ENCODE measurements at regions not wholly inside any gene's neighbourhood (a gene's known extent, or its start where the extent isn't known, plus 50 kb on each side); places are given as distances from the start of the nearest gene placed in this dataset.

DNA sequence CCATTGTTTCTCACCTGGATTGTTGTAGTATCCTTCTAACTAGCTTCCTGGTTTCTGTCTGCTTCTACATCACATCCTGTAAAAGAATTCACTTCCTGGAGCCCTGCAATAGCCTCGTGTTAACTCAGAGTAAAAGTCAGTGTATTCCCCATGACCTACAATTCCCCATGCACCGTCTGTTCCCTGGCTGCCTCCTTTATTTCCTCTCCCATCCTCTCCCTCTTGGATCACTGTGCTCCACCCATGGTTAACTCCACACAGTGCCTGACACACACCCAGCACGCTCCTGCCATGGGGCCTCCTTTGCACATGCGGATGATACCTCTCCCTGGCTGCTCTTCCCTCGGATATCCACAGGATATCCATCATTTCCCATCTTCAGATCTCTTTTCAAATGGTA, 301.4 kb upstream of the IRX3 start:
- no peaks in the 10 kb centered on the region for H3K36me3 Mint-ChIP-seq
- ATAC-seq (no peak), DNase-seq (ENCODE audit: low spot score in 2 of 2) (no peak)
- H3K9me3 Mint-ChIP-seq, result peaks cover 11 to 18% of the 10 kb centered on the region in 2 donors
- H3K27ac Mint-ChIP-seq, result no peak overlapping the region

GRCh38 chr16:54587176-54587515, 300.6 kb upstream of the IRX3 start:
- DNase-seq (ENCODE audit: low spot score in 2 of 2) (no peak), ATAC-seq (no peak)
- peaks cover 11 to 18% of the 10 kb centered on the region in 2 donors for H3K9me3 Mint-ChIP-seq
- no peaks in the 10 kb centered on the region for H3K36me3 Mint-ChIP-seq
- H3K27ac Mint-ChIP-seq, result no peak overlapping the region

DNA sequence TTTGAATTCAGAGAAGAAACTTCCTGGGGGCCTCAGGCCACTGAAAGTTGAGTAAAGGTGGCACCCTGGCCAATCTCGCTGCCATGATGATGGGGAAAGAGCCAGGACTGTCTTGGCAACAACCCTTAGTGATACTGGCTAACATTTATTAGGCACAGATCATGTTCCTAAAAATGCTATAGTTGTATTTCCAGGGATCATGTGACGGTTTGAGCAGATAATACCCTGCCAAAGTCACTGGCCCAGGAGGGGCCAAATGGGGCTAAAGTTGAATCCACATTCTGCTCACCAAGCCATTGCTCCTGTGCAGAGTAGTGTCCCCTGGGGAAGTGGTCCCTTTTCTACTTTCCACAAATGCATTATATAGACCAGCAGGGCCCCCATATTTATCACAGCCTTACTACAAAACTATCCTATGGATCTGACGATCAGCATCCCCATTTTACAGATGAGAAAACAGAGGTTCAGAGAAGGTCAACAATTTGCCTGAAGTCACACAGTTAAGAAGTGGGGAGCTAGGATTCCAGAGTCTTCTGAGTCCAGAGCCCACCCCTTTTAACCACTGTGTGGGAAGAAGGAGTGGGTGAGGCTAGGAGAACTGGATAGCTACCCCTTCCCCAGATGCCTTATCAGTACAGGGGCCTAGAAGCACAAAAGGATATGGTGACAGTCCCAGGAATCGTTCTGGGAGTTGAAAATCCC, 300.0 kb upstream of the IRX3 start:
- DNase-seq (ENCODE audit: low spot score in 2 of 2), result no peak
- Mint-ChIP-seq H3K9me3 (peaks cover 11 to 18% of the 10 kb centered on the region in 2 donors), H3K36me3 (no peaks in the 10 kb centered on the region), H3K27ac (no peak overlapping the region)
- no peak for ATAC-seq

DNA sequence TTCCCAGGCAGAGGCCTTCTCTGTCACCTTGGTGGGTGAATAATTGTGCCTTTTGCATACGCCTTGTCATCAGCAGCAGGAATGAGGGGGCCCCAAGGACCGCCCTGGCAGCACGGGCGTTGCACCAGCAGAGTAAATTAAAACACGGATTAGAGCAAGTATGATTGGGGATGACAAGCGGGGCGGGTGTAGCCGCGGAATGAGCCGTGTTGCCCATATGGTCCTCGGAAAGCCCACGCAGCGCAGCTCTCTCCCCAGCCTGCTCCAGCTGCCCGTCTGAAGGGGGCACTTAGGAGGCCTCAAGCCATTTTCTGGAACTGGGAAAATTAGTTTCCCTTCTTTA, 299.4 kb upstream of the IRX3 start:
- H3K27ac Mint-ChIP-seq, result no peak overlapping the region
- DNase-seq (ENCODE audit: low spot score in 2 of 2) (no peak), ATAC-seq (no peak)
- peaks cover 11 to 18% of the 10 kb centered on the region in 2 donors for H3K9me3 Mint-ChIP-seq
- no peaks in the 10 kb centered on the region for H3K36me3 Mint-ChIP-seq

GRCh38 chr16:54585094-54585997, 298.8 kb upstream of the IRX3 start:
- no peak for ATAC-seq
- Mint-ChIP-seq H3K27ac (no peak overlapping the region), H3K9me3 (peaks cover 11 to 18% of the 10 kb centered on the region in 2 donors), H3K36me3 (no peaks in the 10 kb centered on the region)
- DNase-seq (ENCODE audit: low spot score in 2 of 2), result no peak

DNA sequence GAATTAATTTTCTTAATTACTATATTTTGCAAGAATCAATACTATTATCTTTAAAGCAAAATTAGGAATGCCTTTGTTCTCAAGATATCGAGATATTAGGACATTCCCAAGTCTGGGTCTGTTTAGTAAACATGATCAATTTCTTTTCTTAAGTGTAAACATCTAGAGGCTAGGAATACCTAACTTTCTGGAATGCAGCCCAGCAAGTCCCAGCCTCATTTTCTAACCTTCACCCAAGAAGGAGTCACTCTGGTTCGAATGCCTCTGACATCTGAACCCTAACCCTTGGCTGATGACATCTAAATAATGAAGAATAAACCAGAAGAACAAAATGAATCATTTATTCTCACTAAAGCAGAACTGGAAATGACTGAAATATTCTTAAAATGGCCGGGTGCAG, 297.5 kb upstream of the IRX3 start:
- ATAC-seq, result no peak
- Mint-ChIP-seq H3K36me3 (no peaks in the 10 kb centered on the region), H3K27ac (no peak overlapping the region), H3K9me3 (peaks cover 11 to 15% of the 10 kb centered on the region in 2 donors)
- DNase-seq (ENCODE audit: low spot score in 2 of 2), result no peak

GRCh38 chr16:54582631-54583250, 296.2 kb upstream of the IRX3 start:
- Mint-ChIP-seq H3K36me3 (no peaks in the 10 kb centered on the region), H3K27ac (no peak overlapping the region), H3K9me3 (peaks cover 1% of the 10 kb centered on the region in 2 donors)
- DNase-seq (ENCODE audit: low spot score in 2 of 2) (no peak), ATAC-seq (no peak)

GRCh38 chr16:54579106-54579728, 292.6 kb upstream of the IRX3 start:
- no peaks in the 10 kb centered on the region for H3K36me3 Mint-ChIP-seq
- DNase-seq (ENCODE audit: low spot score in 2 of 2) (no peak), ATAC-seq (no peak)
- H3K27ac Mint-ChIP-seq, result no peak overlapping the region
- no peaks in the 10 kb centered on the region for H3K9me3 Mint-ChIP-seq

DNA sequence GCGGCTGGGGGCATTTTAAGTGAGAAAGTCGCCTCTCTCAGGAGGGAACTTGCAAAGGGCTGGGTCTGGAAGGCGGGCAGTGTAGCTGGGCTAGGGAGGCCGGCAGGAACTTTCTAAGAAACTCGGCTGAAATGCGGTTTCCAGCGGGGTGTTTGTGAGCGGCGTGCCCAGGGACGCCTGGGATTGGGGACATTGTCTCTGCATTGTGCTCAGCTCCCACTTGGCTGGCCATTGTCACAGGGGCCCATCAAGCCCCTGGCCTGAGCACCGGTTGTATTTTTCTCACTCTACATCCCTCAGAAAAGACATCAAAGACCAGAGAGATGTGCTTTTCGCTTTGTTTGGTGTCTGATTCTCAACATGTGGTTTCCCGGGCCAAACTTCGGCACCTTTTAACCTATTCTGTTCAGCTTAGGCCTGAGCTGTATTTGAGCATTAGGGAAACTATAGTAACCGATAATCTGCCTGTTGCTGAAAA, 291.1 kb upstream of the IRX3 start:
- no peak overlapping the region for H3K27ac Mint-ChIP-seq
- H3K36me3 Mint-ChIP-seq, result no peaks in the 10 kb centered on the region
- ATAC-seq (no peak), DNase-seq (ENCODE audit: low spot score in 2 of 2) (no peak)
- H3K9me3 Mint-ChIP-seq, result no peaks in the 10 kb centered on the region

DNA sequence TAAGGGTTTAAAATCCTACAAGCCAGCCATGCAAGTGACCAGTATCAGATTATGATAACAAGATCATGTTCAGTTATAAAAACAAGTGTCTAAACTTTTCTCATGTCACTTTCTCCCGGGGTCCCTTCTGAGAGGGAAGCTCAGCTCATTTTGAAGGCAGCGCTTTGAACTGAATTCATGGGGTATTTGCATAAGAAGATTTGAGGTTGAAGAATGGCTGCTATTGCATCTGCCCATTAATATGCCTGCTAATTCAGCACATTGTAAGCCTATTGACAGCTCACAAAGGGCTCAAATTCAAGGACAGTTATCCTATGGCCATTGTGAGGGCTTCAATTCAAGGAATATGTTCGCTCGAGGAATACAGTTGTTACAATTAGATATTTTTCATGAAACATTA, 290.2 kb upstream of the IRX3 start:
- Mint-ChIP-seq H3K36me3 (no peaks in the 10 kb centered on the region), H3K9me3 (no peaks in the 10 kb centered on the region), H3K27ac (no peak overlapping the region)
- DNase-seq (ENCODE audit: low spot score in 2 of 2) (no peak), ATAC-seq (no peak)

- ATAC-seq, result no peak
- no peak overlapping the region for H3K27ac Mint-ChIP-seq
Measured at GRCh38 chr16:54568906-54569807, 282.6 kb upstream of the IRX3 start.

DNA sequence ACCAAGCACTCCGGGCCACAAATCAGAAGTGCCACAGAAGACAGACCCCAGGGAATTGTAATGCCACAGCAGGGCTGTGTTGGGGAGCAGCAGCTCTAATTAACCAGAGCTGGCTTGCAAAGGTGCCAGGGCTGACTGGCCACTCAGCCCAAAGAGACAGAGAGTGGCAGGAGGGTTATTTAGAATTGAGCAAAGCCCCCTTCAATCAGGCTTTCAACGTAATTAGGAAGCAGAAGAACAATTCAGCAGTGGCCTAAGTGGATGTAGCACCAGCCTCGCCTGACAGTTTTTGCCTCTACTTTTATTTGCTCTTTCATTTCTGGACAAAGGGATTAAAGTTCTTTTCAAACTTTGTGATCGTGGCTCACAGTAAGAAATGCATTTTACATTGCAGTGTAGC, 278.3 kb upstream of the IRX3 start:
- ATAC-seq (no peak), DNase-seq (ENCODE audit: low spot score in 2 of 2) (no peak)
- Mint-ChIP-seq H3K9me3 (peaks cover 0 to 4% of the 10 kb centered on the region in 2 donors), H3K27ac (no peak overlapping the region), H3K36me3 (no peaks in the 10 kb centered on the region)

More at GRCh38 chr16:54568906-54569807, 282.6 kb upstream of the IRX3 start:
- Mint-ChIP-seq H3K36me3 (no peaks in the 10 kb centered on the region), H3K9me3 (no peaks in the 10 kb centered on the region)
- no peak for DNase-seq (ENCODE audit: low spot score in 2 of 2)

- H3K9me3 Mint-ChIP-seq, result peaks cover 5 to 9% of the 10 kb centered on the region in 2 donors
- ATAC-seq (no peak), DNase-seq (ENCODE audit: low spot score in 2 of 2) (no peak)
- peaks cover 0 to 6% of the 10 kb centered on the region in 2 donors for H3K36me3 Mint-ChIP-seq
- no peak overlapping the region for H3K27ac Mint-ChIP-seq
Measured at GRCh38 chr16:54554581-54554980, 268.0 kb upstream of the IRX3 start.

DNA sequence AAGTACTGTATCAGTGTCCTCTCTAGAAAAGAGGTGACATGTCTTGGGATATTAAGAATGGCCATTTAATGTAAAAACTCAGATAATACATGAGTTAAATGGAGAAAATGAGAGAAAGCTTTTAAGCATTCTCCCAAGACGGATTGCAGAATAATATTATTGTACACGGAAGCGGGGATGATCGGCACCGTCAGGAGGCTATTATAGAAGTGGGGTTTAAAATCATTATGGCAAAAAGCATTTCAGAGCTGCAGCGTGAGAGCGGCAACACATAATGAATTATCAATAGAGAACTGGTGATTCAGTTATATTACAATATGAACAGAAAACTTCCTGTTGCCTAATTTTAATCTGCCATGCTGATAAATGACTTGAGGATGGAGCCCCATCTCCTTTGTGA, 261.7 kb upstream of the IRX3 start:
- Mint-ChIP-seq H3K36me3 (no peaks in the 10 kb centered on the region), H3K9me3 (peaks cover 0 to 3% of the 10 kb centered on the region in 2 donors)
- ATAC-seq, result no peak

DNA sequence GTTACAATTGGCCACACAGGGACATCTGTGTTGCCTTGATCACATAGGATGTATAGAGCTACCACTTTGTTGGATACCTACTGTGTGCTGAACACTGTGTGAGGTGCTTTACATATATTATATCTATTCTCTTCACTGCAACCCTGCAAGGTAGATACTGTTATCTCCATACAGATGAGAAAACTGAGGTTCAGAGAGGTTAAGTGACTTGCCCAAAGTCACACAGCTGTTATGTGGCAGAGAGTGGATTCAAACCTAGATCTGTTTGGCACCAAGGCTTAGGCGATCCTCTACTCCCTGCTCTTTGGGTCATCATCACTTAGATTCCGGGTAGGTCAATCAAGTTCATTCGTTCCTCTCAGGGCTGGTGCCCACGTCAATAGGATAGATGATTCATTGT, 260.5 kb upstream of the IRX3 start:
- H3K27ac Mint-ChIP-seq, result no peak overlapping the region
- ATAC-seq, result no peak
- H3K36me3 Mint-ChIP-seq, result no peaks in the 10 kb centered on the region
- H3K9me3 Mint-ChIP-seq, result peaks cover 0 to 3% of the 10 kb centered on the region in 2 donors
- no peak for DNase-seq (ENCODE audit: low spot score in 2 of 2)

More for the DNA sequence above, 261.7 kb upstream of the IRX3 start:
- H3K27ac Mint-ChIP-seq, result no peak overlapping the region
- no peak for DNase-seq (ENCODE audit: low spot score in 2 of 2)

GRCh38 chr16:54546521-54546920, 259.9 kb upstream of the IRX3 start:
- no peak overlapping the region for H3K27ac Mint-ChIP-seq
- H3K36me3 Mint-ChIP-seq, result no peaks in the 10 kb centered on the region
- no peak for DNase-seq (ENCODE audit: low spot score in 2 of 2)
- H3K9me3 Mint-ChIP-seq, result peaks cover 0 to 3% of the 10 kb centered on the region in 2 donors
- ATAC-seq, result no peak

Measured in activated naive CD4-positive, alpha-beta T cell treated with anti-CD3 and anti-CD28 coated beads, Interleukin-2, amount 50 U/mL, for 72 hours (primary cell).